Hematopoietic multipotent progenitor cell treated with erythropoietin and hydrocortisone succinate and interleukin-3 and kit ligand, for 17 days (in vitro differentiated cells): ENCODE measurements at regions not wholly inside any gene's neighbourhood (a gene's known extent, or its start where the extent isn't known, plus 50 kb on each side); places are given as distances from the start of the nearest gene placed in this dataset.
"Not testable (repeated sequence)": the region's sequence is repeated elsewhere in the genome, so short reads cannot be mapped to it uniquely, and the experiment has no call there.

Experiments used
- DNase-seq: peaks from one replicate; pipeline ENCODE4 v3.0.0-alpha.2; 2015; ENCODE audit warnings: low spot score

DNA sequence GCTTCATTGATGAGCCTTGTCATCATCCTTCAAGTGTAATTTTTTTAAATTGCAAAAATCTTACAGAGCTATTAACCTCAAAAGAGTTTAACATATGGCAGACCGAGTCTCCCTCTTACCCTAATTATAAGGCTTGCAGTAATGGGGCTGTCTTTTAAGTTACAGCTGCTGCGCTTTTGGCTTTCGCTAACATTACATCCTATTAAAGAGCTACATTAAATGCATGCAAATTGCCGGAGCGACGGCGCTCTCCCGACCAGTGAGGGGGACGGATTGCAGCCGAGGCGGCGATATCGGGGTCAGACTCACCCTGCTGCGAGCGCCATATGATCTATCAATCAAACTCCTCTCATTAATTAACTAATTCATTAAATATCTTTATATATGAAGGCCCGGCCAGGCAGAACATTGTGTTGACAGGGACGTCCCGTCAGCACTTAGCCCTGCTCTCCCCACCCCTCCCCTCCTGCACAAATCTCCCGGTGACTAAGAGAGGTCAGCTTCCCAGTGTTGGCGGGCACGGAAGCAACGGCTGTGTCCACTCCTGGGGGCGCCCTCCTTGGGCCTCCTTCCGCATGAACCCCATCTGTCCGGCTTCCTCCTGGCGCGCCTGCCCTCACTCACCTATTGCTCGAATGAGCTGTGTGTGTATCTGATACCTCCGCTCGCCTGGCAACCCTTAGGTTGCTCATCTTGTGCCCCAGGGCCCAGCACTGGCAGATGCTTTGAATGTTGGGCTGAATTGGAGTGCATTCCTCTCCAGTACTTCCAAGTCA, 156.0 kb upstream of the CADM1 start:
- DNase-seq: no peak

- DNase-seq: no peak
Observed at GRCh38 chr11:115659061-115659963, 155.1 kb upstream of the CADM1 start.

DNA sequence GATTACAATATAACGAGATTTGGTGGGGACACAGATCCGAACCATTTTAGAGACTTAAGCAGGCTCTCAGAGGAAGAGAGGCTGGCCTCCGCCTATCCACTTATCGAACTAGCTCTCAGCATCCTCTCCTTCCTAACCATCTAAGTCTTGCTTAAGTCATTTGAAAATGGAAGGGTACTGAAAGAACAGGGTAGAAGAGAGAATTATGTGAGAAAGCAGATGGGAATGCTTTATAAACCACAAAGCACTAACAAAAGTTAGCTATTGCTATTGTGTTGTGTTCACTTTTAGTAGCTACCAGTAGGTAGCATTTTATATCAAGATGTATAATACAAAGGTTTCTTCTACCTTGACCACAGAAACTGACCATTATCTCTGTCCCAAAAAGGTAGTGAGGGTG, 153.4 kb upstream of the CADM1 start:
- DNase-seq: no peak

GRCh38 chr11:115656669-115657068, 152.5 kb upstream of the CADM1 start:
- DNase-seq: no peak

GRCh38 chr11:115656041-115656440, 151.8 kb upstream of the CADM1 start:
- no peak for DNase-seq

DNA sequence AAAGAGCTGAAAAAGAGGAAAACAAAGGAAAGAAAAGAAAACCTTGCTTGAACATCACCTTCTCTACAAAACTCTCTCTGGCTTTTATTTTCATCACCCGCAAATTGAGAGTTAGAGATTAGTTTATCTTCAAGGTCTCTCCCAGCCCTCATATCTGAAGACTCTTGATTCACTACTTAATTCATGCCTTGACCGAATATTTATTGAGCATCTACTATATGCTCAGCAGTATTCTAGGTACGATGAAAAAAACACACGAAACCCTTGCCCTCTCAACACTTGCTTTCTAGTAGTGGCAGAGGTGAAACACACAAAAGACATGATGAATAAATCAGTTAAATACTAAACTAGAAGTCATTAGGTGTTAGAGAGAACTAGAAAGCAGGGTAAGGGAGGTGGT, 150.6 kb upstream of the CADM1 start:
- no peak for DNase-seq

DNA sequence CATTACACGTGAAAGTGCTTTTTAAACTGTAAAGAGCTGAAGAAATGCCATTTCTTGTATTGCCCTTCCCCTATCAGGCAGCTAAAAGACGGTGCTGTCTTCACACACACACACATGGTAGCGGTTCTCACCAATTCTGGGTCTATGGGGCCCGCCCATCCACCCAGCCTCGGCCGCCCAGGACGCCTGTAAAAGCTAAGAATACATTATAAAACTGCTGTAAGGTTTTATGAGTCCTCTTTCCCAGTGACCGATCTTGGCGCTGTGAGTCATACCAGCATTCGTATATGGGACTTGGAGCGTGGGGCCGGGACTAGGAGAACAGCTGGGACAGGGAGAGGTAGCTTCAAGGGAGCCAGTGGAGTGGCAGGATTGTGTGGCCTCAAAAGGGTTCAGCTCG, 149.7 kb upstream of the CADM1 start:
- no peak for DNase-seq

DNA sequence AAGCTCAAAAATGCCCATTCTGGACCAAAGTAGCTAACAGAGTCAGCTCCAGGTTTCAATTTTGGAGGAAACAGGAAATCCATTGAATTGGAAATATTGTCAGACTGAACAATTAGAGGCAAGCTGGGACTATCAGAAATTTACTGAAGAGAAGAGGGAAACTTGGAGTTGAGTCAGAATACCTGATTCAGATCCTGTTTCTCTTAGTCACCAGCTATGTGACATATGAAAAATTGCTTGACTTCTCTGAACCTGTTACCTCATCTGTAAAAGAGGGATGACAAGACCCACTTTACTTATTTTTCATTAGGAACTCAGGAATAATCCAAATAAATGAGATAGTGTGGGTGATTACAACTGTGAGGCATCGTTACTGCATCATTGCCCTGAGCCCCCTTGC, 148.9 kb upstream of the CADM1 start:
- DNase-seq: no peak

GRCh38 chr11:115652496-115652895, 148.3 kb upstream of the CADM1 start:
- DNase-seq: no peak

DNA sequence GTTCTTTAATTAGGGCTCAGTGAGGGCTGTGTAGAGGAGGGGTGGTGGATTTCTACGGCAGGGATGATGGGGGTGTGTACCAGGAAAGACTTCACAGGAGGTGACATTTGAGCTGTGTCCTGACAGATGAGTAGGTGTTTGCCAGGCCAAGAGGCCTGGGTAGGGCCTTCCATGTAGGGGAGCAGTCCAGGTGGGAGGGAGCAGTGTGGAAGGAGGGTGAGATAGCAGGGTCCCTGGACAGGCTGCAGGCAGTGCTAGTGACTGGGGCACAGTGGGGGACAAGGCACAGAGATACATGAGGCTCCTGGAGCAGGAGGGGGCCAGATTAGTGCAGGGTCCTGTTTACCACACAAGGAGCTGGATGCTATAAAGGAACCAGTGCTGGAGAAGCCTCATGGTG, 147.9 kb upstream of the CADM1 start:
- DNase-seq: no peak

DNA sequence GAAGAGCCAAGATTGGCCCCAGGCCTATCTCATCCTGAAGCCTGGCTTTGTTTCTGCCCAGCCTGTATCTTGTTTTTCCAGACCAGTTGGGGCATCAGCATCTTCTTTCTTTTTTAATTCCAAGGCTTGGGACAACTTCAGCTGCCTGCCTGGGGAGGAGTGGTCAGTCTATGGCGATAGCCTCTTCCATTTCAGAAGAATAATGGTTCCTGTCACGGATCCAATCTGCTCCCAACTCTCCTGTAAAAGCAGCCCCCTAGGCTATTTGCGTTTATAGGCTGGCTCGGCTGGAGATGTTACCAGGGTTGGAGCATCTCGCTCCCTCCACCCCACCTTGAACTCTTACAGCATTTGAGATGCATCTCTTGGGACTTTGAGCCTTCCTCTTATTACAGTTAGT, 145.2 kb upstream of the CADM1 start:
- DNase-seq: no peak

DNA sequence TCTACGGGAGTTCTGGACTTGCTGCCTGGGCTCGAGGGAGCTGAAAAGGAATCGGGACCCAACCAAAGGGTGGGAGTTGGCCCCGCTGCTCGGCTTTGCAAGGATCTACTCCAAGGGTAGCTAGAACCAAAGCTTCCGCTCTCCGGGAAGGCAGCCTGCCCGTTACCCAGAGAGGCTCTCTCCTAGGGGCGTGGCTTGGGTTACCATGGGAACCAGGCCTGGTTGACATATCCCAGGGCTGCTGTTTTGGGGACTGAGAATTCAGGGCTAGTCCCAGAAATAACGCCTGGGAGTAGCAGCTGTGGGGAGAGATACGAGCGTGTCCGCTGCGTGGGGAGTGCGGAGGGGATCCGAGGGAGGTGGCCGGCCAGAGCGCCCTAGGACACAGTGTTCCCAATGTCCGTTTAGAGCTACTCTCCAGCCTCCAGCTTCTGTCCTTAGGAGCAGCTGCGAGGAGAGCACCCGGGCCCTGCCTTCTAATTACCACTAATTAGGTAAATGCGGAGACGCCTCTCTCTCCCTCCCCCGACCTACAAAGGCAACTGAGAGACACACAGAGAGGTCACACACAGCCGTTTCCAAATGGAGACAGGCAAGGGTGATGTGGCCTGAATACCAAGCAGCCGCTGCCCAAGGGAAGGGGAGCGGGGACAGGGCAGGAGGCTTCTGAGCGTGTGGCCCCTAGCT, 141.6 kb upstream of the CADM1 start:
- no peak for DNase-seq

DNA sequence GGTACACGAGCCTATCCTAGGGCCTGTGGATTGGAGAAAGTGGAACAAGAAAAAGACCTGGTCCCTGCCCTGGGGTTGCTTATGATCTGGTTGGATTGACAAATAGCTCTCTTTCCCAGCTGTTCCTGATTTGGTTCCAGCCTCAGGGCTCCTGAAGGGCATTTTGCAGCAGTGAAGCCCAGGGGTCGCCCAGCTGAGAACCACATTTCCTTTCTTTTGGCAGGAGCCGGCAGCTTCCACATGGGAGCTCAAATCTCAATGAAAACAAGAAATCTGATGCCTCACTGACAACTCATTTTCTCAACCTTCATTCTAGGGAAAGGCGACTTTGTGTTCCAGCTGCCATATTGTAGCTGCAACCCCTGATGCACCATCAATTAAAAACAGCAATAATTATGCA, 140.6 kb upstream of the CADM1 start:
- no peak for DNase-seq

DNA sequence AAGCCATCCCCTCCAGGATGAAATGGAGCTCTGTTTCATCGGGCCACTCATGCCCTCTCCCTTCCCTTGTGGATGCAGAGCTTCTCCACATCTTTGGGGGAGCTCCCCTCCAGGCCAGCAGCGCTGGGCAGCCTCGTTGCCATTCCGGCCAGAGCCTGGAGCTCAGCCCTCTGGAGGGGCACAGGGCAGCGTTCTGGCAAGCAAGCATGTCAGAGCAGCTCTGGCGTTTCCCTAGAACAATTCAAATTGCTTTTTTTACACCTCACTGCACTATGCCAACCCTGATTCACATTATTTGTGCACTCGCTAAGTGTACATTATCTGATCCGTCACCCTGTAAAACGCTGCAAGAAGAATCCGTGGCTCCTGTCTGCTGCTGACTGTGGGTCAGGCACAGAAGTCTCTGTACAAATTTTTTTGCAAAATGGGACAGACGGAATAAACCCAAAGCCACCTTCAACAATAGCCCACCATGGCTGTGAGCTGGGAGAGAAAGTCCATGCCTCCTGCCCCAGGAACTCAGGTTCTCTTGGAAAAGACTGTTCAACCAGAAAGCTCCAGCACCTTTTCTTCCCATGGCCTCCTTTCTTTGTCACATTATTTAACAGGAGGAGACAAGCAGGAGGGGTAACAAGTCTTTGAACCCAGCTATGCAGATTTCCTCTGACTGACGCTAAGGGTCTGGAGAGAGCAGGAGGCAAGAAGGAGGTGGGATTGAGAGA, 139.5 kb upstream of the CADM1 start:
- no peak for DNase-seq

DNA sequence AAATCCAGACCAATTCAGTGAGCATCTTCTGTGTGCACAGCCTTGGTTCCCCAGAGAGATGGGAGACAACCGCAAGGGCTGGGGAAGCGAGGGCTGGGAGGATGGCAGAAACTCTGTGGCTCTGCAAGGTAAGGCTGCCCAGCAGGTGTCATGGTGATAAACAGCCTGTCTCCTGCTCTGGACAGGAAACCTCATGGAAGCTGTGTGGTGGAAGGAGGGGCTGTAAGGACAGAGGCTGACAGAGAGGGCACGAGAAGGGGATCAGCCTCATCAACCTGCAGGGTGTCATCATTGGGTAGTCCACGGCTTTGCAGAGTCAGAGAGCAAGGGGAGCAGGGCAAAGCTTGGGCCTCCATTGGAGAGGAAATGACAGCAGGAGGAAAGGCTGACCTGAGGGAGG, 138.4 kb upstream of the CADM1 start:
- DNase-seq: no peak

DNA sequence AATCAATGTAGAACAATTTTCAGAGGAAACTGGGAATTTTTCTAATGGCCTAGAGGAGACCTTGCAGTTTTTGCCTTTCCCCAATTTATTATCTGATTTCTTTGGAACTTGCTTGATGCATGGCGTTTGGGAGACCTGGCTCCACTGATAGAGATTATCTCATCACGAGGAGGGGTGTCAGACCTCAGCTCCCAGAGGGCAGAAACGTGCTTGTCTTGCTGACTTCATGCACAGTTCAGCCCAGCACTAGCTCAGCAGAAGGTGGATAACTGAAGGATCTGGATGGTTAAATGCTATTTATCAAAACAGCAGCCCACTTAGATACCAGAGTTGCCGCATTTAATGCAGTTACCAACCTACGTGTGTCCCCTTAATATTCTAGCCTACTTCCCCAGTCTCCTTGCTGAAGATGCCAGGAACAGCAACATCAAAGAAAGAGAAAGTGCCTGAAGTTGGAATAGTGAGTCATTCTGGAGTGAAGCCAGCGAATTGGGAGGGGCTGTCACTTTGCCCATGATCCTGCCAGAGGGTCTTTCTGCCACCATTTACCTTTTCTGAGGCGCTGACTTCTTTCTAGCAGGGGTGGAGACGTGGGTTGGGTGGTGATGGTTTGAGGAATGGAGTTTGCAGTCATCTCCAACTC, 133.5 kb upstream of the CADM1 start:
- DNase-seq: no peak

GRCh38 chr11:115636753-115637527, 132.7 kb upstream of the CADM1 start:
- DNase-seq: no peak

DNA sequence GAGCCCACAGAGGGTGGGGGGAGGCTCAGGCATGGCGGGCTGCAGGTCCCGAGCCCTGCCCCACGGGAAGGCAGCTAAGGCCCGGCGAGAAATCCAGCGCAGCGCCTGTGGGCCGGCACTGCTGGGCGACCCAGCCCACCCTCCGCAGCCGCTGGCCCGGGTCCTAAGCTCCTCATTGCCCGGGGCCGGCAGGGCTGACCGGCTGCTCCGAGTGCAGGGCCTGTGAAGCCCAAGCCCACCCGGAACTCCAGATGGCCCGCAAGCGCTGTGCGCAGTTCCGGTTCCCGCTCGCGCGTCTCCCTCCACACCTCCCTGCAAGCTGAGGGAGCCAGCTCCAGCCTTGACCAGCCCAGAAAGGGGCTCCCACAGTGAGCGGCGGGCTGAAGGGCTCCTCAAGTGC, 129.8 kb upstream of the CADM1 start:
- DNase-seq: not testable (repeated sequence)

DNA sequence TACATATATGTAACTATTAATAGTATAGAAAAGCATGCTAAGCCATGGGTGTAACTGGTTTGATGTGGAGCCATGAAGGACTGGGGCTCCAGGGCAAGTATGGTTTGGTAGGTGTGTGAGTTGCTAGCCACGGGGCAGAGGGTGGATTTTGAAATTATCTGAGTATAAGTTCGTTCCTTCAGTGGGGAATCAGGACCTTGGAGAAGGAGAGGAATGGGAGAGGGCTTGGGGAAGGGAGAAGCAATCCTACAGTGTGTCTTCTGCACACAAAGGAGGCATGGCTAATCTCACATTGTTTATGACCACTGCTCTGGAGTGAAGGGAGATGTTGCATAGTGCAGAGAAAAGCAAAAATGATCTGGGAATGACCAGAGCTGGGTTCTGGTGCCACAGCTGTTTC, 127.8 kb upstream of the CADM1 start:
- no peak for DNase-seq

DNA sequence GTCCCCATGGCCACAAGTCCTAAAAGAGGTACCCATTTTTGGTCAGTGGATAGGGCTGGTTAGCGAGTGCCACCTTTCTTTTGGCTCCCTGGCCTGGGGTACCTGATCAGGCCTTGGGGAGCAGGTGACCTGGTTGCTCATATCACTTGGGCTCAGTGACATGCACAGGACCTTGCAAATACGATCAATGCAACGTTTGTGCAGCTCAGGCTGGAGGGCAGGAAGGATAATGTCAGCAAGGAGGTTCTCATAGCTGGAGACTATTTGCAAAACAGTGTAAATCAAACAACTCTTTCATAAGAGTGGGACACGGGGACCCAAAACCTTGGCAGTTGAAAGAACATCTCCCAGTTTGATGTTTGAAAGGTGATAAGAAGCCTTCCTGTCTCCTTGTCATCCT, 127.4 kb upstream of the CADM1 start:
- DNase-seq: no peak

DNA sequence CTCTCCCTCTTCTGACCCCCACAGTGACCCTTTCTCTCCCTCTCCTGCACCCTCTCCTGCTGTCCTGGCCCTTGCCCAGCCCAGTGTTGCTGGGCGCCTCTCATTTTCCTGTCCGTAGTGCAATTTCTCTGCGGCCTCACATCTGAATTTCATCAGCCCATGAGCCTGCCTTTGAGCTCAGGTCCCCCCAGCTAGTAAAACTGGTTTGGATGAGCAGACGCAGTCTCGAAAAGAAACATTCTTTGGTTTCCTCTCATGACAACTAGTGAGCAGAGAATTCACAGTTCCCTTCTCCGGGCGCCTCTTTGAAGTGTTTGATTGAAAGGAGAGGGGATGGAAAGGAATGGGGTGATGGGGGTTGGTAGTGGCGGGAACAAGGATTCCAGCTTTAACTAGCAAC, 126.0 kb upstream of the CADM1 start:
- no peak for DNase-seq
